Activated CD4-positive, alpha-beta T cell treated with anti-CD3 and anti-CD28 coated beads, Interleukin-2, amount 10 ng/mL, durations not matched to agents 7 days and 5 days (primary cell): ENCODE measurements at regions not wholly inside any gene's neighbourhood (a gene's known extent, or its start where the extent isn't known, plus 50 kb on each side); places are given as distances from the start of the nearest gene placed in this dataset.
A peak's percentile ranks its signal among the peaks of the same experiment; 100 is the strongest.

Experiments used
- CTCF ChIA-PET: fragments of 350-600 bp; sonication (Branson Sonifier 250); formaldehyde crosslinking; loops from one replicate; lab custom pipeline; 2021; ENCODE audit warnings: antibody characterized with exemption; lab: Charles Lee
- POLR2A ChIA-PET: fragments of 350-600 bp; sonication (Branson Sonifier 250); formaldehyde crosslinking; loops from one replicate; lab custom pipeline; 2021; ENCODE audit warnings: antibody characterized with exemption; lab: Charles Lee
- DNase-seq: peaks from one replicate; pipeline ENCODE4 v3.0.0-alpha.2; 2020
- H3K27ac Mint-ChIP-seq: one replicate; pipeline ENCODE4 v1.8.0; 2021; ENCODE audit warnings: mild to moderate bottlenecking, moderate library complexity, mixed read lengths
- H3K27me3 Mint-ChIP-seq: one replicate; pipeline ENCODE4 v1.8.0; 2021; ENCODE audit warnings: mixed read lengths
- H3K36me3 Mint-ChIP-seq: one replicate; pipeline ENCODE4 v1.8.0; 2021; ENCODE audit warnings: low read depth, mixed read lengths
- H3K4me1 Mint-ChIP-seq: one replicate; pipeline ENCODE4 v1.8.0; 2021; ENCODE audit warnings: mixed read lengths
- H3K4me3 Mint-ChIP-seq: one replicate; pipeline ENCODE4 v1.8.0; 2021; ENCODE audit warnings: mild to moderate bottlenecking, moderate library complexity, mixed read lengths
- H3K9me3 Mint-ChIP-seq: one replicate; pipeline ENCODE4 v1.8.0; 2021; ENCODE audit warnings: mixed read lengths

GRCh38 chr17:77884967-77885641 is 73.4 kb upstream of the TNRC6C start:
- Mint-ChIP-seq H3K27ac (no peak overlapping the region), H3K36me3 (no peaks in the 10 kb centered on the region), H3K27me3 (peaks cover 40% of the 10 kb centered on the region), H3K4me1 (peaks cover 68% of the 10 kb centered on the region), H3K4me3 (no peak overlapping the region), H3K9me3 (no peaks in the 10 kb centered on the region)
- DNase-seq = no peak
- ChIA-PET POLR2A (no interaction called here), CTCF (interaction anchor here (0.6 to 1.5 kb wide), 5 partner anchors 10 to 696 kb away, joined by 3 to 5 read pairs (median 3); no protein-coding TSS in a partner anchor)

- DNase-seq = no peak
- Mint-ChIP-seq H3K27me3 (peaks cover 40% of the 10 kb centered on the region), H3K27ac (no peak overlapping the region), H3K9me3 (no peaks in the 10 kb centered on the region), H3K4me1 (peaks cover 61% of the 10 kb centered on the region), H3K4me3 (no peak overlapping the region), H3K36me3 (no peaks in the 10 kb centered on the region)
- CTCF ChIA-PET = interaction anchor here (0.9 to 1.1 kb wide), 2 partner anchors 18 to 116 kb away, joined by 3 read pairs; no protein-coding TSS in a partner anchor
- POLR2A ChIA-PET = no interaction called here
Measured at GRCh38 chr17:77885678-77886386, 72.7 kb upstream of the TNRC6C start.

- ChIA-PET CTCF (interaction anchor here (0.9 to 1.1 kb wide), 2 partner anchors 18 to 117 kb away, joined by 3 read pairs; no protein-coding TSS in a partner anchor), POLR2A (no interaction called here)
- Mint-ChIP-seq H3K4me3 (no peak overlapping the region), H3K4me1 (peaks cover 55% of the 10 kb centered on the region), H3K27me3 (peaks cover 40% of the 10 kb centered on the region), H3K36me3 (no peaks in the 10 kb centered on the region), H3K9me3 (no peaks in the 10 kb centered on the region), H3K27ac (no peak overlapping the region)
- DNase-seq = no peak
Measured at GRCh38 chr17:77886387-77886728, 72.1 kb upstream of the TNRC6C start.

- CTCF ChIA-PET = interaction anchor here (1.6 kb wide), 1 partner anchor 103 kb away, joined by 6 read pairs; no protein-coding TSS in a partner anchor
- peaks cover 48% of the 10 kb centered on the region for H3K4me1 Mint-ChIP-seq
- no peak for DNase-seq
- peaks cover 40% of the 10 kb centered on the region for H3K27me3 Mint-ChIP-seq
- no peaks in the 10 kb centered on the region for H3K36me3 Mint-ChIP-seq
- H3K27ac Mint-ChIP-seq = peak overlapping the region; percentile 80
- POLR2A ChIA-PET = no interaction called here
- H3K4me3 Mint-ChIP-seq = peak overlapping the region; percentile 69
- no peaks in the 10 kb centered on the region for H3K9me3 Mint-ChIP-seq
Measured at GRCh38 chr17:77887110-77887463, 71.4 kb upstream of the TNRC6C start.

GRCh38 chr17:77887464-77888241 is 70.8 kb upstream of the TNRC6C start:
- POLR2A ChIA-PET = no interaction called here
- DNase-seq = peak; percentile 64
- H3K4me1 Mint-ChIP-seq = peaks cover 42% of the 10 kb centered on the region
- H3K9me3 Mint-ChIP-seq = no peaks in the 10 kb centered on the region
- H3K4me3 Mint-ChIP-seq = peak overlapping the region; percentile 69
- CTCF ChIA-PET = interaction anchor here (1.6 kb wide), 1 partner anchor 103 kb away, joined by 6 read pairs; no protein-coding TSS in a partner anchor
- H3K27ac Mint-ChIP-seq = peak overlapping the region; percentile 80
- no peaks in the 10 kb centered on the region for H3K36me3 Mint-ChIP-seq
- peaks cover 40% of the 10 kb centered on the region for H3K27me3 Mint-ChIP-seq

- H3K4me3 Mint-ChIP-seq = peak overlapping the region; percentile 69
- H3K9me3 Mint-ChIP-seq = no peaks in the 10 kb centered on the region
- peaks cover 40% of the 10 kb centered on the region for H3K27me3 Mint-ChIP-seq
- peak overlapping the region; percentile 80 for H3K27ac Mint-ChIP-seq
- H3K36me3 Mint-ChIP-seq = no peaks in the 10 kb centered on the region
- no peak for DNase-seq
- CTCF ChIA-PET = interaction anchor here (1.6 kb wide), 1 partner anchor 104 kb away, joined by 6 read pairs; no protein-coding TSS in a partner anchor
- peaks cover 43% of the 10 kb centered on the region for H3K4me1 Mint-ChIP-seq
- POLR2A ChIA-PET = interaction anchor here (0.6 kb wide), 1 partner anchor 358 kb away, joined by 5 read pairs; no protein-coding TSS in a partner anchor
Measured at GRCh38 chr17:77888242-77889134, 70.0 kb upstream of the TNRC6C start.

GRCh38 chr17:77889135-77889505 is 69.4 kb upstream of the TNRC6C start:
- POLR2A ChIA-PET = interaction anchor here (0.6 kb wide), 1 partner anchor 358 kb away, joined by 5 read pairs; no protein-coding TSS in a partner anchor
- Mint-ChIP-seq H3K4me3 (no peak overlapping the region), H3K27ac (no peak overlapping the region), H3K36me3 (no peaks in the 10 kb centered on the region), H3K4me1 (peaks cover 40% of the 10 kb centered on the region), H3K9me3 (no peaks in the 10 kb centered on the region), H3K27me3 (peaks cover 40% of the 10 kb centered on the region)
- CTCF ChIA-PET = interaction anchor here (0.6 to 1.4 kb wide), 2 partner anchors 10 to 35 kb away, joined by 3 read pairs; no protein-coding TSS in a partner anchor
- no peak for DNase-seq

- no peak for DNase-seq
- Mint-ChIP-seq H3K27me3 (peaks cover 35% of the 10 kb centered on the region), H3K4me3 (no peak overlapping the region), H3K4me1 (peaks cover 33% of the 10 kb centered on the region), H3K9me3 (no peaks in the 10 kb centered on the region), H3K36me3 (no peaks in the 10 kb centered on the region), H3K27ac (no peak overlapping the region)
- ChIA-PET POLR2A (no interaction called here), CTCF (interaction anchor here (0.6 to 1.4 kb wide), 2 partner anchors 9 to 34 kb away, joined by 3 read pairs; no protein-coding TSS in a partner anchor)
Measured at GRCh38 chr17:77889866-77890760, 68.4 kb upstream of the TNRC6C start.

- peaks cover 30% of the 10 kb centered on the region for H3K4me1 Mint-ChIP-seq
- H3K27me3 Mint-ChIP-seq = peaks cover 33% of the 10 kb centered on the region
- POLR2A ChIA-PET = no interaction called here
- no peak overlapping the region for H3K27ac Mint-ChIP-seq
- DNase-seq = no peak
- H3K4me3 Mint-ChIP-seq = no peak overlapping the region
- no peaks in the 10 kb centered on the region for H3K9me3 Mint-ChIP-seq
- no peaks in the 10 kb centered on the region for H3K36me3 Mint-ChIP-seq
- CTCF ChIA-PET = interaction anchor here (1.4 kb wide), 1 partner anchor 8 kb away, joined by 3 read pairs; no protein-coding TSS in a partner anchor
Measured at GRCh38 chr17:77890771-77891170, 67.7 kb upstream of the TNRC6C start.

- no peak for DNase-seq
- H3K27me3 Mint-ChIP-seq = peaks cover 24% of the 10 kb centered on the region
- H3K4me3 Mint-ChIP-seq = no peak overlapping the region
- H3K4me1 Mint-ChIP-seq = peaks cover 28% of the 10 kb centered on the region
- CTCF ChIA-PET = no interaction called here
- peak overlapping the region; percentile 72 for H3K27ac Mint-ChIP-seq
- POLR2A ChIA-PET = no interaction called here
- H3K9me3 Mint-ChIP-seq = no peaks in the 10 kb centered on the region
- no peaks in the 10 kb centered on the region for H3K36me3 Mint-ChIP-seq
Measured at GRCh38 chr17:77891602-77892001, 66.9 kb upstream of the TNRC6C start.

GRCh38 chr17:77892031-77892430 is 66.5 kb upstream of the TNRC6C start:
- peak overlapping the region; percentile 72 for H3K27ac Mint-ChIP-seq

More at GRCh38 chr17:77892031-77892430, 66.5 kb upstream of the TNRC6C start:
- no peak for DNase-seq
- Mint-ChIP-seq H3K36me3 (no peaks in the 10 kb centered on the region), H3K27me3 (peaks cover 22% of the 10 kb centered on the region), H3K9me3 (no peaks in the 10 kb centered on the region), H3K4me3 (no peak overlapping the region), H3K4me1 (peaks cover 24% of the 10 kb centered on the region)
- CTCF ChIA-PET = interaction anchor here (1.0 to 1.3 kb wide), 2 partner anchors 9 to 84 kb away, joined by 3 read pairs; no protein-coding TSS in a partner anchor
- POLR2A ChIA-PET = no interaction called here
